ENCODE measurements at regions not wholly inside any gene's neighbourhood (a gene's known extent, or its start where the extent isn't known, plus 50 kb on each side); places are given as distances from the start of the nearest gene placed in this dataset.
A peak's percentile ranks its signal among the peaks of the same experiment; 100 is the strongest.

DNA sequence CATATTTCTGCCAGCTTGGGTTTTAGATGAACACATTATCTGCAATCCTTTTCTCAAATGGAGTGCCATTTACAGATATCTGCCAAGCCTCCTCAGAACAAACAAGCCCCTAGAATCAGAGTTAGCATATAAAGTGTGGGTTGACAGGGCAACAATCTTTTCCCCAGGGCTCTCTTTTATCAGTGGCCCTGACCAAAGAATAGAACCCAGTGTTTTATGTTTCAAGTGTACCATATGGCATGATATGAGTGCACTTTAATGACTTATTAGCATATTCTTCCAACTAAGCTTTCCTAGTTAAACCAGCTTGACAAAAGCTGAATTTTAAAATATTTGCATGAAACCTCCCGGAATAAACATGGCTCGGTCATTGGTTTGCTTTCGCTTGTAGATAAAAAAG lies 57.3 kb downstream of the EVX1 start:
- H3K36me3 ChIP-seq: no peaks in the 10 kb centered on the region
- peaks cover 6 to 72% (median 30%) of the 10 kb centered on the region in 10 experiments; a peak in 19 of 20 replicates for H3K4me1 ChIP-seq
- H3K9ac ChIP-seq: no peak overlapping the region
- no peaks in the 10 kb centered on the region for H3K27me3 ChIP-seq
- TF ChIP-seq Cebpa-rat (IDR thresholded peaks at IDR 0.05): no peak
- H3K4me2 ChIP-seq: peak overlapping the region in 8 of 11 experiments; percentile 43 to 65 (median 54); a peak in 14 of 22 replicates
- H3K27ac ChIP-seq: peak overlapping the region in 1 of 11 experiments; percentile 41; a peak in 1 of 22 replicates
- 0 out of 22 replicates have a peak, but pooled peaks cover 0 to 4% (median 0%) of the 10 kb centered on the region in 11 experiments for H3K9me3 ChIP-seq (replicated peaks in 1 of 11)
- H4K20me1 ChIP-seq: no peaks in the 10 kb centered on the region
- H3K4me3 ChIP-seq: no peak overlapping the region

DNA sequence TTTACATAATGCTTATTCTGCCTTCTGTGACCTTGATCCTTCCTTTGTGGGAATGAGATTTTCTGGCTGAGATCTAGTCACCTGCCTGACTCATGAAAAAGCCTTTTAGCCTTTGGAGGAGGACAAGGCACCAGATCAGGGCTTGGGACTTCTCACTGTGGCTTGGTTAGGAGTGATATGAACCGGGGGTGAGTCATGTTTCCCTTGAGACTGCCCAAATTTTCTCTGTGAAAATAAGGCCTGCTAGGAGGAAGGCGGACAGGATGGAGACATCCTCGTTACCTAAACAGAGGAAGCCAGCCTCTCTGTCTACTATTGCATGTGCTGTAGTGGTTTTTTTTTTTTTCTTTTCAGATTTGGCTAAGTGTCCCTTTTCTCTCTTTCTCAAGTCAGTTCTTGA lies 57.8 kb downstream of the EVX1 start:
- Histone ChIP-seq H4K20me1 (no peaks in the 10 kb centered on the region), H3K27me3 (no peaks in the 10 kb centered on the region), H3K9me3 (replicated peaks in 1 of 11) (0 out of 22 replicates have a peak, but pooled peaks cover 0 to 4% (median 0%) of the 10 kb centered on the region in 11 experiments), H3K4me2 (peak overlapping the region in 10 of 11 experiments; percentile 16 to 65 (median 50); a peak in 19 of 22 replicates), H3K4me3 (no peak overlapping the region), H3K27ac (peak overlapping the region in 6 of 11 experiments; percentile 21 to 56 (median 46); a peak in 10 of 22 replicates), H3K36me3 (no peaks in the 10 kb centered on the region), H3K4me1 (peaks cover 6 to 77% (median 33%) of the 10 kb centered on the region in 10 experiments; a peak in 19 of 20 replicates), H3K9ac (peak overlapping the region in 2 of 11 experiments; percentile 16 to 38; a peak in 2 of 22 replicates)
- no peak for TF ChIP-seq Cebpa-rat (IDR thresholded peaks at IDR 0.05)

DNA sequence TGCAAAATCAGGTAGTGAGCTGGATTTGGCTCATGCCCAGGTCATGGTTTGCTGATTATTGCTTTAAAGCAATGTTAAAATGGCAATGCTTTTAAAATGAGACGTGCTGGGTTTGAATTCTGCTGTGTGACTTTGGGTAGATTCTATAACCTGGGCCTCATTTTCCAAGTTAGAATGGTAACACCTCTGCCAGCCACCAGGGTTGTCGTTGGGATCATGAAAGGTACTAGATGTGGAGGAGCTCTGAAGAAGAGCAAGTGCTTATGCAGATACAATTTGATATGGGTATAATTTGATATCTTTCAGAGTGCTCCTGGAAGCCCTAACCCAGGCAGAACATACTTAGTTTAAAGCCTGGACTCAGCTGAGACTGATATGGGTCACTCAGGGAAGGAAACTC lies 60.0 kb downstream of the EVX1 start:
- Histone ChIP-seq H3K4me3 (no peak overlapping the region), H3K9ac (no peak overlapping the region), H3K27me3 (no peaks in the 10 kb centered on the region), H3K9me3 (replicated peaks in 1 of 11) (0 out of 22 replicates have a peak, but pooled peaks cover 0 to 4% (median 0%) of the 10 kb centered on the region in 11 experiments), H3K36me3 (no peaks in the 10 kb centered on the region), H4K20me1 (no peaks in the 10 kb centered on the region), H3K4me2 (peak overlapping the region in 5 of 11 experiments; percentile 6 to 60 (median 39); a peak in 5 of 22 replicates), H3K27ac (no peak overlapping the region), H3K4me1 (peaks cover 8 to 75% (median 34%) of the 10 kb centered on the region in 10 experiments)
- no peak for TF ChIP-seq Cebpa-rat (IDR thresholded peaks at IDR 0.05)

DNA sequence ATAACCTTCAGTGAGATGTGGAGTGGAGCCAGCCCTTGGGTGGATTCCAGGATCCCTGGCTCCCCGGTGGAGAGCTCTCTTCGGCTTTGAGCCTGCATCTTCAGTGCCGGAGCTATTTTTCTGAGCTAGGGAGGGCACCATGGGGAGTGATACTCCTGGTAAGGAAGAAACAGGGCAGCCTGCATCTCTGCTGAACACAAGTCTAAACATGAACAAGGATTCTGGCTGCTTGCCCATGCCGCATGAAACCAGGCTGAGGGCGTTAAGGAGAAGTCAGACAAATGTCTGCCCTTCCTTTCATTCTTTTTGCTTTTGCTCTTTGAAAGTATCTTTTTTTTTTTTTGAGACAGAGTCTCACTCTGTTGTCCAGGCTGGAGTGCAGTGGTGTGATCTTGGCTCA lies 60.4 kb downstream of the EVX1 start:
- Histone ChIP-seq H3K4me1 (peaks cover 9 to 73% (median 36%) of the 10 kb centered on the region in 10 experiments), H3K9me3 (replicated peaks in 1 of 11) (0 out of 22 replicates have a peak, but pooled peaks cover 0 to 4% (median 0%) of the 10 kb centered on the region in 11 experiments), H3K27me3 (no peaks in the 10 kb centered on the region), H3K4me2 (peak overlapping the region in 5 of 11 experiments; percentile 6 to 60 (median 39); a peak in 6 of 22 replicates), H3K27ac (no peak overlapping the region), H3K9ac (no peak overlapping the region), H3K4me3 (no peak overlapping the region), H4K20me1 (no peaks in the 10 kb centered on the region), H3K36me3 (no peaks in the 10 kb centered on the region)
- no peak for TF ChIP-seq Cebpa-rat (IDR thresholded peaks at IDR 0.05)

DNA sequence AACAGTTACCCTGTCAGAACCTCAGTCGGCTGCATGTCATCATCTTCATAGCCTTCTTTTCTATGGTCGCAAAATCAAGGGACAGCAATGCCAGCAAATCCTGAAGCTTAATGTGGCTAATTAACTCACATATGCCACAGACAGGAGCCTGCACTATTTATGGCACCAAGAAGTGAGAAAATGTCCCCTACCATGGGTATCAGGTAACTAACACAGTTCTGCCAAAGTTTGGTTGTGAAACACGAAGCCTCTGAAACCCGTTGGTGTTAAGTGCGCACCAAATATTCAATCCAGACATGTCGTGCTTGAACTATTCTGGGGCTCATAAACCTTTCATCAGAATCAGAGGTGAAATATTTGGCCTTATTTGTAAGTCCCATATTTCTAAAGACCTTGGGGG lies 63.3 kb downstream of the EVX1 start:
- Histone ChIP-seq H3K27me3 (no peaks in the 10 kb centered on the region), H3K4me1 (peaks cover 9 to 55% (median 27%) of the 10 kb centered on the region in 10 experiments), H3K4me2 (no peak overlapping the region), H3K4me3 (no peak overlapping the region), H3K27ac (no peak overlapping the region), H3K9me3 (replicated peaks in 1 of 11) (0 out of 22 replicates have a peak, but pooled peaks cover 0 to 3% (median 0%) of the 10 kb centered on the region in 11 experiments), H4K20me1 (no peaks in the 10 kb centered on the region), H3K9ac (no peak overlapping the region), H3K36me3 (no peaks in the 10 kb centered on the region)
- no peak for TF ChIP-seq Cebpa-rat (IDR thresholded peaks at IDR 0.05)

DNA sequence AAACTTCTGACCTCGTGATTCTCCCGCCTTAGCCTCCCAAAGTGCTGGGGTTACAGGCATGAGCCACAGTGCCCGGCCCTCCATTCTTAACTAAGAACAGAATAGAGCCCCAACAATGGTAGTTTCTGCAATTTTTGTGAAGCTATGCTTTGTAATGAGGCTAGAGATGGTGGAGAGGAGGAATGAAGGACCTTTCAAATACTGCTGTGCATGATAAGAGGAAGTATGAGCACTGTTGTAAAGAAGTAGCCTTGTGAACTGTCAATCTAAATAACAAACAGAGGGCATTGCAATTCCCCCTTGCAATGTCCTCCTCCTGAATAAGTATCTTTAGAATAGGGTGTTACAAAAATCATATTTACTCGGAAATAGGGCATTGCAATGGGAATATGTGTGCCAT lies 70.2 kb downstream of the EVX1 start:
- Histone ChIP-seq H3K4me2 (peak overlapping the region in 7 of 11 experiments; percentile 69 to 90 (median 82); a peak in 12 of 22 replicates), H3K27me3 (no peaks in the 10 kb centered on the region), H3K9me3 (replicated peaks in 1 of 11) (peaks cover under 1 to 19% (median 5%) of the 10 kb centered on the region in 11 experiments; a peak in 14 of 22 replicates), H3K4me3 (no peak overlapping the region), H3K9ac (no peak overlapping the region), H3K36me3 (no peaks in the 10 kb centered on the region), H3K27ac (peak overlapping the region in 4 of 11 experiments; percentile 84 to 95 (median 92); a peak in 6 of 22 replicates), H3K4me1 (peaks cover 25 to 69% (median 49%) of the 10 kb centered on the region in 10 experiments), H4K20me1 (no peaks in the 10 kb centered on the region)
- no peak for TF ChIP-seq Cebpa-rat (IDR thresholded peaks at IDR 0.05)

DNA sequence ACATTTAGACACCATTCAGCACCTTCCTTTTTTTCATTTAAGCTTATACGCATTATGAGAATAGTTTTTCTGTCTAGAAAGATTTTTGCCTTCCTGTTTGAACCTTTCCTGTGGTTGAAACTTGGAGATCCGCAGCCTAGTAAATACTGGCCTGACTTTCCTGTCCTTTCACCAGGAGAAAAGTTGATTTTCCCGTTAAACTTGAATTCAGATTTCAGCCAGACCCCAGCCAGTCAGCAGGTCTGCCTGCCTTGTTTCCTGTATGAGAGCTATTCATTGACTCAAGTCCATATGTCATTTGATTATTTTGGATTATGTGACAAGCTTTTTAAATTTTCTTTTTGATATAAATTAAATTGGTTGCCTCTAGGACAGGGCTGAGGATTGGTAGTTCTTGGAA lies 71.5 kb downstream of the EVX1 start:
- TF ChIP-seq Cebpa-rat (IDR thresholded peaks at IDR 0.05): no peak
- Histone ChIP-seq H3K4me2 (peak overlapping the region; percentile 34 to 90 (median 74); a peak in 21 of 22 replicates), H3K27ac (peak overlapping the region in 10 of 11 experiments; percentile 31 to 95 (median 88); a peak in 19 of 22 replicates), H3K9me3 (replicated peaks in 1 of 11) (peaks cover 13 to 32% (median 18%) of the 10 kb centered on the region in 11 experiments; a peak in 21 of 22 replicates), H3K27me3 (no peaks in the 10 kb centered on the region), H3K4me3 (no peak overlapping the region), H3K4me1 (peaks cover 25 to 76% (median 49%) of the 10 kb centered on the region in 10 experiments), H3K9ac (peak overlapping the region in 2 of 11 experiments; percentile 10 to 20; a peak in 3 of 22 replicates), H3K36me3 (0 out of 22 replicates have a peak, but pooled peaks cover 0 to 9% (median 0%) of the 10 kb centered on the region in 11 experiments), H4K20me1 (no peaks in the 10 kb centered on the region)

DNA sequence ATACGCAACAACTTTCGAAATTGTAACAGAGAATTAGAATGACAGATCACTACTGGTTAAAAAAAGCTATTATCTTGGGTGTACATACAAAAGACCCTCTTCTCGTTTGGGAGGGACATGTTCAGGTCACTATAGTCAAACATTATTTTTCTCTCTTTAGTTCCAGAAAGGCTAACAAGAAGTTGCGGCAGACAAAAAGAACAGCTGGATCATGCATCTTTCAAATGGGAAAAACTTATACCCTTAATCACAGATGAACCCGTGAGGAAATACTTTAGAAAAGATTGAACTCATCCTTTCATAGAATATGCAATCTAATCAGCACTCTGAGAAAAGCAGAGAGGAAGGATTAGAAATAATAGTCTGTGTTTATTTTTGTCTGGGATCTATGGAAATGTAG lies 72.5 kb downstream of the EVX1 start:
- no peak for TF ChIP-seq Cebpa-rat (IDR thresholded peaks at IDR 0.05)
- Histone ChIP-seq H3K4me1 (peaks cover 25 to 76% (median 49%) of the 10 kb centered on the region in 10 experiments), H3K4me3 (no peak overlapping the region), H3K9me3 (replicated peaks in 1 of 11) (peaks cover 14 to 41% (median 24%) of the 10 kb centered on the region in 11 experiments; a peak in 21 of 22 replicates), H3K9ac (peak overlapping the region in 3 of 11 experiments; percentile 72 to 79 (median 79); a peak in 3 of 22 replicates), H3K27ac (peak overlapping the region in 10 of 11 experiments; percentile 71 to 95 (median 88); a peak in 17 of 22 replicates), H4K20me1 (no peaks in the 10 kb centered on the region), H3K27me3 (no peaks in the 10 kb centered on the region), H3K4me2 (peak overlapping the region in 10 of 11 experiments; percentile 34 to 90 (median 76); a peak in 16 of 22 replicates), H3K36me3 (peaks cover 0 to 9% (median 0%) of the 10 kb centered on the region in 11 experiments; a peak in 1 of 22 replicates)

DNA sequence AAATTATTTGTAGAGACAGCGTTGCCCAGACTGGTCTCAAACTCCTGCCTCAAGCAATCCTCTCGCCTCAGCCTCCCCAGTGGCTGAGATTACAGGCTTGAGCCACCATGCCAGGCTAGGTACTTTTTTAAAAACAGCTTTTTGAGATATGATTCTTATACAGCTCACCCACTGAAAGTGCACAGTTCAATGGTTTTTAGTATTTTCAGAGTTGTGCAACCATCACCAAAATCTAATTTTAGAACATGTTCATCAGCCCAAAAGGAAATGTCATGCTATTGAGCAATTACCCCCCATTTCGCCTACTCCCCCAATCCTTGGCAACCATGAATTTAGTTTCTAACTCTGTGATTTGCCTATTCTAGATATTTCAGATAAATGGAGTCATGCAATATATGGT lies 73.7 kb downstream of the EVX1 start:
- TF ChIP-seq Cebpa-rat (IDR thresholded peaks at IDR 0.05): peak in 10 of 11 experiments; percentile 6 to 100 (median 92); a peak in 16 of 22 replicates
- Histone ChIP-seq H3K27ac (peak overlapping the region; percentile 56 to 95 (median 86); a peak in 21 of 22 replicates), H3K4me2 (peak overlapping the region; percentile 56 to 90 (median 78)), H3K4me1 (peaks cover 25 to 73% (median 49%) of the 10 kb centered on the region in 10 experiments), H3K27me3 (no peaks in the 10 kb centered on the region), H3K9me3 (replicated peaks in 1 of 11) (peaks cover 14 to 45% (median 30%) of the 10 kb centered on the region in 11 experiments; a peak in 21 of 22 replicates), H3K36me3 (peaks cover 0 to 9% (median 0%) of the 10 kb centered on the region in 11 experiments; a peak in 1 of 22 replicates), H3K9ac (peak overlapping the region; percentile 54 to 79 (median 70); a peak in 20 of 22 replicates), H4K20me1 (no peaks in the 10 kb centered on the region), H3K4me3 (peak overlapping the region in 4 of 10 experiments; percentile 11 to 44 (median 23); a peak in 4 of 20 replicates)

Measured in BLaER1 treated with 17β-estradiol and CSF1 and Interleukin-3, amounts not matched to agents 10 nM and 100 nM (cell line).